HG03159 (cell line): ENCODE measurements at regions not wholly inside any gene's neighbourhood (a gene's known extent, or its start where the extent isn't known, plus 50 kb on each side); places are given as distances from the start of the nearest gene placed in this dataset.
"Not testable (repeated sequence)": the region's sequence is repeated elsewhere in the genome, so short reads cannot be mapped to it uniquely, and the experiment has no call there.

Experiments
- ATAC-seq: cut with Tn5 transposase; IDR thresholded peaks from one replicate; pipeline ENCODE4 v1.9.1; 2021; ENCODE audit warnings: mild to moderate bottlenecking, moderate library complexity; ENCODE audit not compliant: unreplicated experiment

DNA sequence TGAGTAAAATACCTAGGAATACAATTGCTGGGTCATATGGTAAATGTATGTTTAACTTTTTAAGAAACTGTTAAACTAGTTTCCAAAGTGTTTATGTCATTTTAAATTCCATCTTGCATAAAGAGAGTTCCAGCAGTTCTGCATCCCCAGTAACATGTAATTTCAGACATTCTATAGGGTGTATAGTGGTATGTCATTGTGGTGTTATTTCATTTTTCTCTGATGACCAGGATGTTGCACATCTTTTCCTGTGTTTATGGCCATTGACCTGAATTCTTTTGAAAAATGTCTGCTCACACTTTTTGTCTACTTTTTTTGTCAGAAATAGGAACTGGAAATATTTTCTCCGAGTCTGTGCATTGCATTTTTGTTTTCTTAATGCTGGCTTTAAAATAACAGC is 128.9 kb downstream of the TMEM200A start:
- no peak for ATAC-seq

DNA sequence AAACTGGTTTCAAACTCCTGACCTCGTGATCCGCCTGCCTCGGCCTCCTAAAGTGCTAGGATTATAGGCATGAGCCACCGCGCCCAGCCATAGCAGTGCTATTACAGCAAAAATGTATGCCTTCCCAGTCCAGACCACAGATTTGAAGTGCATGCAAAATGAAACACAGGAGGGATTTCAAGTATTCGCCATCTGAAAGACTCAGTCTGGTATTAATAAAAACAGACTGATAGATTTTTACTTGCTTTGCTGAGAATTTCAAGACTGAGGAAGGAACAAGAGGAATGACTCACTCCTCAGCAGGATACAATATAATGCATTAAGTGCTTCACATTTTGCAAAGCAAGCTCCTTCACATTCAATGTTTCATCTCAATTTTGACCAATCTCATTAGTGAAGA is 134.9 kb downstream of the TMEM200A start:
- no peak for ATAC-seq

DNA sequence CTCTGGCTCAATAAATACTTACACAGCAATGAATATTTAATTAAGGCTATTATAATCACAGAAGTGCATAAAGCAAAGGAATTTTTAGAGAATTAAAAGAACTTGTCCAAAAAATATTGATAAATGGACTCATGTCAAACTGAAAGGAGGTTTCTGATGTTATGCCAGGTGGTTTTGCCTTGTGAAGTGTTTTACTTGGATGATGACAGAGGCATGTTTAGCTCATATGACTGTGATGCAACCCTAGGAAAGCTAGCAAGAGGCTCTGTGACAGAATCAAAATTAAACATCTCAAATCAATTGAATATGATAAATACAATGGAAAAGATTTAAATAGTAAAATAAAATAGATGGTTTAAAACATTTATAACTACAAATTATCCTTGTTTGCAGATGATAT is 137.3 kb downstream of the TMEM200A start:
- no peak for ATAC-seq

DNA sequence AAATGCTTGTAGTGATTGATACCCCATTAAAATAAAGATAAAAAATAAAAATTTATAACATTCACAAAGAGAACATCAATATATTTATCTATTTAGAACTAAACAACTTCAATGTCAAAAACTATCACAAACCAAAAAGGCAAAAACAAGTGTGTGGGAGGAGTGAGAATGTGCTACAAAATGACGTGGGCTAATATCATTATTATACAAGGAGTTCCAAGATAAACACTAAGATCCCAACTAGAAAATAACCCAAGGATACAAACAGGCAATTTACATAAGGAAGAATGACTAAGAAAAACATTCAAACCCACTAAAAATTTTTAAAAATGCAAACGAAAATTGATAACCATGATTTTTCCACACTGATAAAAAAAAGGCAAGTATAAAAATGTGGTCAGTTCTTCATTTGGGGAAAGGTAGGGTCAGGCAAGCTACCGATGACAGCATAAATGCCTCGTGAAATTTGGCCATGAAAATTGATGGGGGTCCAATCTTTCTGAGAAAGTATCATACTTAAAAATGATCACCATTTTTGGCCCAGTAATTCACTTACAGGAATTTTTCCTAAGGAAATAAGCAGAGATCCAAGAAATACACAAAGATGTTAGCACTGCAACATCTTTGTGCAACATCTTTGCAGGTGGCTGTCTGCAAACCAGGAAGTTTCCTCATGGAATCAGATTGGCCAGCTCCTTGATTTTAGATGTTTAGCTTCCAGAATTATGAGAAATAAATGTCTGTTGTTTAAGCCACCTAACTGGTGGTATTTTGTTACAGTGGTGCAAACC is 140.2 kb downstream of the TMEM200A start:
- ATAC-seq: no peak

DNA sequence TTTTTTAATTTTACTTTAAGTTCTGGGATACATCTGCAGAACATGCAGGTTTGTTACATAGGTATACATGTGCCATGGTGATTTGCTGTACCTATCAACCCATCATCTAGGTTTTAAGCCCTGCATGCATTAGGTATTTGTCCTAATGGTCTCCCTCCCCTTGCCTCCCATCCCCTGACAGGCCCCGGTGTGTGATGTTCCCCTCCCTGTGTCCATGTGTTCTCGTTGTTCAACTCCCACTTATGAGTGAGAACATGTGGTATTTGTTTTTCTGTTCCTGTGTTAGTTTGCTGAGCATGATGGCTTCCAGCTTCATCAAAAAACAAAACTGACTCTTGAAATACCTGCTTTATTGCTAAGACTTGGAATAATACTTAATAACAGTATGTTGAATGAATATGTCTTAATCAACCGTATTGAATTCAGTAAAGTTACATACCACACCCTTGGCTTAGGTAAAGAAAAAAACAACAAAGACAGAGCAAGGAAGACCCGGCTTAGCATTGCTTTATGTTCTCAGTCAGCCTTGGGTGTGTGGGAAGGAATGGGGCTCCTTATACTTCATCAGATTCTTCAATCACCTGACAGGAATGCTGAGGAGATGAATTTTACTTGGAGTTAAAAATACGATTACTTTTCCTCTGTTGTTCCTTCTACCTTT is 141.3 kb downstream of the TMEM200A start:
- not testable (repeated sequence) for ATAC-seq

DNA sequence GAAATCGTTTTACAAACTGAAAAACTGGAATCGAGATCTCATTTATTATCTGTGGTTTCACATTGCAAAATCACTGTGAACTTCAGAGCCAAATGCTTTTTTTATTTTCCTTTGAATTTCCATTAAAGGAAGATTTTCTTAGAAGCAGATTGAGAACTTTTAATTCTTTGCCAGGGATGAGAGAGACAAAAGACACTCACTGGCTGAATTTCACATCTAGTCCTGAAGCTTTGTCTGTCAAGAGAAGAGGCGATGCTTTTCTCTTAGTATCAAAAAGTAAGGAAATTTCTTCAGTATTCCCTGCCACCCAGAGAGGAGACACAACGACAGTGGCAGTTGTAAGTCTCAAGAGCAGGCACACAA is 141.8 kb downstream of the TMEM200A start:
- ATAC-seq: no peak

DNA sequence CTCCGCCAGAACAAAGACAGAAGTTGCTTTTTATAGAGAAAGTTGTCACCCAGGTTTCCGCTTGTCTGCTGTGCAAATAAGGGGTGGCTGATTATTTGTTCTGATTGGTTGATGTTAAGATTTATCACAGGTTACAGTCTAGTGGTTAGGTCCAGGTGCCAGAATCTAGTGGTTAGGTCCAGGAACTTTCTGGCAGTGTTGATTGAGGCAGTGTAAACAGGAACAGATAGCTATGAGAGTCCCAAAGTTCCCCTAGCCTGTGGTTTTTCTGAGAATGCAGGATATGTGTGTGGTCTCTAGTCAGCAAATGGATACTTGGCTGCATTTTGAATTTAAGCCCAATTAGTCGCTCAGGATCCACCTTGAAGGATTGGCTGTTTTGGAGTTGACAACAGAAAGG is 148.0 kb downstream of the TMEM200A start:
- ATAC-seq: peak; percentile 66

DNA sequence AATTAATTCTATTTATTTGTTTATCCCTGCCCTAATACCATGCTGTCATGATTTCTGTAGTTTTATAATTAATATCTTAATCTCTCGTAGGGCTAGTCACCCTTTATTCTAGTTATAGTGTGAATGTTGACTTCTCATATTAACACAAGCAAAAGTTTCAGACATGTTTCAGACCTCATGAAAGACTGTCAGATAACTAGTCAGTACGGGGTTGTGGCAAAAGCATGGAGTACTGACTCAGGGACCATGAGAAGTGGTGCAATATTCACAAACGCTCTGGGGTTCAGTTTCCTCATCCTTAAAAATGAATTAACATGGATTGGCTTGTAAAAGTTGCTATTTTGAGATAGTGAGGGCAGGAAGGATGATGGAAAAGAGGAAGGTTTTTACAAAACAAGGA is 148.9 kb downstream of the TMEM200A start:
- ATAC-seq: no peak

DNA sequence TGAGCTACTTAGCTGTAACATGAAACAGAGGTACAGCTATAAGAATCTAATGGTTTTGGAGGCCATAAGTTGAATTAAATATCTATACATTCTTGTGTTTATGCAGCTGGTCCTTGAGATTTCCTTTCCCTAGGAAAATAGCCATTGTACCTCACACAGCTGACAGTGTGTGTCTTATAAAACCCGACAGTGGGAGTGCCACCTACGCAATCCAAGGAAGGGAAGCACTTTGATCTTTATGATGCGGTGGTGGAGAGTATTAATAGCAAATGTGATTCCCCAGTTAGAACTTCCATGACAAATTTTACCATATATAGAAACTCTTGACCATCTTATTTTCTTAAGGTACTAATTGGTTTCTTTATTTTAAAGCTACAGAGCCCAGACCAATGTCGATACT is 149.5 kb downstream of the TMEM200A start:
- ATAC-seq: no peak

DNA sequence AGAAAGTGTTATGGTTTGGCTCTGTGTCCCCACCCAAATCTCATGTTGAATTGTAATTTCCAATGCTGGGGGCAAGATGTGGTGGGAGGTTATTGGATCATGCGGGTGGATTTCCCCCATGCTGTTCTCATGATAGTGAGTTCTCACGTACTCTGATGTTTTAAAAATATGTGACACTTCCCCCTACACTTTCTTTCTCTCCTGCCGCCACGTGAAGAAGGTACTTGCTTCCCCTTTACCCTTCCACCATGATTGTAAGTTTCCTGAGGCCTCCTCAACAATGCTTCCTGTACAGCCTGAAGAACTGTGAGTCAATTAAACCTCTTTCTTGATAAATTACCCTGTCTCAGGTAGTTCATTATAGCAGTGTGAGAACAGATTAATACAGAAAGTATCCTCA is 150.8 kb downstream of the TMEM200A start:
- no peak for ATAC-seq

DNA sequence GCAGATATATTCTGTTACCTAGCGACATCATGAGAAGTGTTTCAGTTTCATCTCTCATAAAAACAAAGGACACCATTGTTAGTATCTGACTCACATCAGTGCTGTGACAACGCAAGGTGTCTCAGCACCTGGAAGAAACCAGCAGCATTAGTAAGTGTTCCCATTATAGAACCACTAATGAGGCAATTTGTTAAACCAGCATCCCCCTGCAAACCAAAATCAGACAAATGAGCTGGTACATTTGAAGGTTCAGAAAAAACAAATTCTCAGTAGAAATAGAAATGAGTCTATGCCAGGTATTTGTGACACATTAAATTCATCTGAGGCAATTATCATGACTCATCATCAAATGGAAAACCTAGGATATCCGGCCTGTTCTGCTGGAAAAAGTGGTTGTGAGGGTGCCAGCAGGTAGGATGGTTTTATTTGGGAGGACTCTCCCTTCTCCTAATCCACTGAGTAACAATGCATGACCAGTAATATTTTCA is 151.7 kb downstream of the TMEM200A start:
- ATAC-seq: peak; percentile 77

DNA sequence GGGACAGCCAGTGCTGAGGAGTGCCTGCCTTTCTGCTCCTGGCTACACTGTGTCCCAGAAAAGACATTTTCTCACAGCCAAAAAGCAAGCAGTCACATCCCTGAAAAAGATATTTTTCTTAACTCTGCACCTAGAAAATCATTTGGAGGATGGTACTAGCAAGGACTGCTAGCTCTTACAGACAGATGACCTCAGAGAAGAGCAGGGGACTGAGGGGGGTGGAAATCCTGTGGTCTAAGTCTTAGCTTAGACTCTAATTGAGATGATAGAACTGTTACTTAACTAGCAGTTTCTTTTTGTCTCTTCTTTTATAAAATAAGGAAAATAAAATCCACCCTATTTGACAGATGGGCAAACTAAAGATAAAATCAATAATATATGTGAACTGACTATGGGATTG is 152.8 kb downstream of the TMEM200A start:
- ATAC-seq: no peak

DNA sequence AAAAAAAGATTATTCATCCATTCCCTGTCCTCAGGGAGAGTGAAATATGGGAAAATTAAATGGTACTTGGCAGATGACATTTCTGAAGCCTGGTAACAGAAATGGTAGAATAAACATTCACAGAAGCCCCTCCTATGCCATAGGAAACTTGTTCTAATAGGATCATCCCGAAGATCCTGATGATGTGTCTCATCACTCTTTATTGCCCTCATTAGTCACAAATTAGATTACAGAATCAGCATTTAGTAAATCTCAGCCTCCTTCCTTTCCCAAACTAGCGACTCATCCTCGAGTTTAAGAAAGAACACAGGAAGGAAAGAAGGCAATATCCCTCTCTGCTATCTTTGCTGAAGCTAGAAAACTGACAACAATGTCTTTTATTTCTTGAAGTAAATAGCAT is 154.4 kb downstream of the TMEM200A start:
- ATAC-seq: no peak

DNA sequence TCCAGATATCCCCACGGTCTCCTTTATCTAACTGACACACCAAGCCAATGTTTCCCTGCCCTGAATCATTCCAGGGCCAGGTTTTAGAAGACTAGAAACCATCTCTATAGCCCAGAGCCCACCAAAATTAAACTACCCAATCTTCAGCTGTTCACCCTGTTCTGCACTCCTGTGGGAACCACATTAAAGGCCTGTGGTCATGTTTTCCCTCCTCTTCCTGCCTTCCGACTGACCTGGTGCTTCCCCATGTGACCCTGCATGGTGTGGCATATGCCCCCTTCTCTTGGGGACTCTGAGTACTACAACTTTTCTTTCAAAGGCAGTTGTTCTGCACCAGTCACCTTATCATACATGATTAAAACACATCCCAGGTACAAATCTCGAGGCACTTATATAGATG is 155.0 kb downstream of the TMEM200A start:
- ATAC-seq: no peak

DNA sequence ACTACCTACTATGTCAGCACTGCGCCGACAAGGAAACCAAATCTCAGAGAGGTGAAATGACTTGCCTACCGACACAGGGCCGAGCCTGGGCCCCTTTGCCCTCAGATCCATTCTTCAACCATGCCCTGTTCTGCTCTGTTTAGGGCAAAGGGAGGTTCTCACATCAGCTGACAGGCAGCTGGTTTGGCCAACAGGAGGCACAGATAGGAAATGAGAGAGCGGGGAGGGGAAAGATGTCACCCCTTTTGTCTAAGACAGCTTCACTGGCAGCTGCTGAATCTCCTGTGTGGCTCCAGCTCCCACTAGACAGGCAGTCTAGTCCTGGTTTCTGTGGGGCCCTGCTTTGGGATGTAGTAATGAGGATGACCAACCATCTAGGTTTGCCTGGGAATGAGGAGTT is 158.7 kb downstream of the TMEM200A start:
- ATAC-seq: no peak

DNA sequence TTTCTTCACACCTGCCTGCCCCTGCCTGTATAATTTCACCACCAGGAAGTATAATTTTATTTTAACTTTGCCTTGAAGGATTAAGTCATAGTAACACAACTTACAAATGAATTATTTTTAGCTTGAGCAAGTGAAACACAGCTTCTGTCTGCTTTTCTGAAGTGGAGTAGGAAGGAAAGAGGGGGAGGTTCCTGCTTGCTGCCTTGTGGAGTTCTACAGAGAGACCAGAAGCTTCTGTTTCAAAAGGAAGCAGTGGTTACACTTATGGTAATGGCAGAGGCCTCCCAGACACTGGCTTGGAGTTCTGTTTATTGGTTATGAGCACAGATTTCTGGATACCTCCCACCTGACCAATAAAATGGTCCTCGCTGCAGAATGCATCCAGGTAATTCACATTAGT is 159.6 kb downstream of the TMEM200A start:
- ATAC-seq: no peak

DNA sequence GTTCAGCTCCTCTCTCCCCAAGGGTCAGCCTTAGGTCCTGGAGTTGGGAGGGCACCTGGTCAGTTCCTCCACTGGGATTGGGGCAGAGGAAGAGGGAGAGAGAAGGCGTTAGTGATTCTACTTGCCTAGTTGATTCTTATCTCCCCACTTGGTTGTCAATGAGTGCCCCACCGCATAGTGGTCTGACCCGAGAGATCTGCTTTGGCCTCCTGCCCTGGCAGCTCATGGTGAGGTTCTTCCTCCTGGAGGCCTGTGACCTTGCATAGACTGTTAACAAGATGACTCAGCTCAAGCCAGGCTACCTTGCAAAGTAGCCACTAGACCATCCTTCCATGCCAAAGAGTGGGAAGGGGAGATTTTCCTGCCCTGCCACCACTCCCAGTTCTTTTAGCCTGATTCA is 160.6 kb downstream of the TMEM200A start:
- ATAC-seq: no peak

DNA sequence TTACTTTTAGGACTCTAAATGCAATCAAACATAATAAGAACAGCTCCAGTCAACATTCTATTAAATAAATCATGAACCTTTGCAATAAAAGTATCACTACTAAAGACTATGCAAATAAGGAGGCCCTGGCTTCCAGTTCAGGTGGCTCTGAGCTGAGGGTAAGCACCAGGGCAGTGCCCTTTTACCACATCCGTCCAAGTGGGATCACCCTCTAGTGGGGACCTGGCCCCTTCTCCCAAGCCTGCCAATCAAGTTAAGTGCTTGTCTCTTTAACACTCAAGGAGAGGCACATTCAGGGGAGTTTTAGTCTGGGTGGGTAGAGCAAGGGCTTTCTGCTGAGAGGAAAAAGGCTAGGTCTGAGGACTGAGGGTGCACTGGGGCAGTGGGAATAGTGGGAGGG is 161.4 kb downstream of the TMEM200A start:
- ATAC-seq: no peak

DNA sequence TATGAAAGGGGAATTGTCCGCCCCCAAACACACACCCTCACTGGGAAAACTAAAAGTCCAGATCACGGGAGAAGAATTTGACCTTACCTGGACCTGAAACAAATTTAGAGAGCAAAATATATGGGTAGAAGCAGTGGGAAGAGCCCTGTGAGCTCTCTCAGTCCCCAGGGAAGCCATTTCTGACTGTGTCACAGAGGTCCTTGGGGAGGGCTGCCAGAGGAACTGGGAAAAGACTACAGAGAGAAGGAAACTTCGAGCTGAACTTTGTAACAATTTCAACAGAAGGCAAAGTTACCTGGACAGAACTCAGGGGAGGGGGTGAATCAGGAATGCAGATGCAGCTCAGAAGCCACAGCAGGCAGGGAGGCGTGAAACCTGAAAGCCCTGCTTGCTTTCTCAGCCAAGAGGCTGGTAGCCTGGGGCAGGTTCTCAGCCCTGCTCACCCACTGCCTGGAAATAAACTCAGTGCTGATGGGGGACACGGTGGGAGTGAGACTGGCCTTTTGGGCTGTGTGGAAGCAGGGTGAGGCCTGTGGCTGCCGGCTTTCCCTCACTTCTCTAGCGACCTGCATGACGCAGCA is 163.8 kb downstream of the TMEM200A start:
- ATAC-seq: no peak

DNA sequence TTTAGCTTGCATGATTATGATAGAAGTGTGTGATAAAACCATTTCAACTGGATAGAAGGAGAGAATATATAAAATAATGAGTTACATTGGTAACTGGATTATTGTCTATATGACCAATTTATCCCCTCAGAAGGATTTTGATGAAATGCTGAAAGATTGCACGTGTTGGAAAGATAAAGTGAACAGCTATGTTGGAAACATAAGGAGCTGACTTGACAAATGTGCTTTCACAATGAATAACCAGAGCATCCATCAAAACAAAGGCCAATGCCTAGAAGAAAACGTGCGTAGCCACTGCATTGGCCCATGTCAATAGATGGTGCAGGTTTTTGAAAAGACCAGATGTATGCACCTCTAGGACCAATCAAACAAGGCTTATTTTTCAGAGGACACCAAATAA is 168.8 kb downstream of the TMEM200A start:
- no peak for ATAC-seq

DNA sequence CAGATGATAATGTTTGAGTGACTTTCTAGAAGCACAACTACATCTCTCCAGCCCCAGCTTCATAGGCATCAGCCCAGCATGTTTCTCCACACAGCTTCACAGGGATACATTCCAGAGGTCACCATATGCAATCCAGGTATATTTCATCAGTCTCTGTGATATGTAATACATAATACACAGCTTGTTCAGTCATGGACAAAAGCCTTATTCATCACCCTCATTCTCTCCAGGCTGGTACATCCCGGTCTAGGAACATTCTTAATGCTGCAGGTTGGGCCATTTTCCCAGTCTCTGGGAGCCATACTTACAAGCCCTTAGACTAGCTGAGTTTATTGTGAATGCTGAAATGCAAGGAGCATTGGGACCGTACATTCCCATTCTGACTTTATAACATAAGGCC is 169.4 kb downstream of the TMEM200A start:
- ATAC-seq: no peak

DNA sequence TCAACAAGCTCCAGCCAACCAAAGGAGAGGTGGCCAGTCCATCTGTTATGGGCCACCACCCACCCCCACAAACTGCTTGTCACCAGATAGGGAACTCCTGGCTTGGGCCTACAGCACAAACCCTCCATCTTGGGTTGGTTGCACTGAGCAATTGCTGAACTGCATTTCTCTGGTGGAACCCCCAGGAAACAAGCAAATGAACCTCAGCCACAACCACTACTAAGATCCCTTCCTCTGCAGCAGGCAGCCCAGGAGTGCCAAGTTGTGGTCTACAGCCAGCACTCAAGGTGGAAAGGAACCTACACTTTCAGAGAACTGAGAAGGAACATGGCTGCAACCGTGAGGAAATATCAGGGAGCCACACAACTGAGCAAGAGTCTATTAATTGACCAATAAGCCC is 171.6 kb downstream of the TMEM200A start:
- no peak for ATAC-seq
